HepG2 (cell line): ENCODE measurements at regions not wholly inside any gene's neighbourhood (a gene's known extent, or its start where the extent isn't known, plus 50 kb on each side); places are given as distances from the start of the nearest gene placed in this dataset.

Source experiments
- ATAC-seq: fragments of 200-7000 bp; cut with Tn5 transposase; 3 replicates; pipeline ENCODE4 v1.9.1; 2020; ENCODE audit warnings: mild to moderate bottlenecking, moderate library complexity
- BruUV-seq: library from RNA; stranded (reverse); fragments of 400-500 nt; replicated peaks from 2 replicates; lab custom pipeline; 2021; lab: Mats Ljungman, UMichigan
- CTCF ChIA-PET: fragments of 300-600 bp; formaldehyde crosslinking; extraction: SDS; loops from one replicate; lab custom pipeline; 2021; ENCODE audit warnings: low total read pairs, inconsistent platforms, low intra/inter-chr PET ratio; lab: Yijun Ruan, JAX
- POLR2A ChIA-PET: fragments of 350-600 bp; sonication (Branson Sonifier 250); formaldehyde crosslinking; loops from one replicate; lab custom pipeline; 2020; ENCODE audit warnings: antibody characterized with exemption, inconsistent platforms; lab: Yijun Ruan, JAX
- DNase-seq: peaks from one replicate; pipeline ENCODE4 v3.0.0-alpha.2; 2015; ENCODE audit warnings: low spot score
- FAIRE-seq: peaks from 3 replicates; lab custom pipeline; 2011; peaks lifted over from hg19 to GRCh38; lab: Jason Lieb, UNC
- H2AFZ ChIP-seq: one replicate; pipeline ENCODE4 v1.6.1; 2011; ENCODE audit warnings: low read length, inconsistent platforms
- H3K27ac ChIP-seq: fragments of 300-600 bp; 3 replicates; pipeline ENCODE4 v1.8.0; 2011; ENCODE audit warnings: mixed run types, mild to moderate bottlenecking, mixed read lengths, low read length, inconsistent platforms; ENCODE audit not compliant: insufficient read depth; ENCODE audit errors: extremely low read length
- H3K27me3 ChIP-seq, 2 experiments: fragments of 200-600 bp in 1 of 2; 2 replicates in 1 of 2; 3 replicates in 1 of 2; pipeline versions ENCODE4 v1.6.0 to v1.8.0; 2011; ENCODE audit warnings: low read length in 2 of 2, mild to moderate bottlenecking in 2 of 2, moderate library complexity in 2 of 2, inconsistent platforms in 1 of 2; ENCODE audit not compliant: insufficient read depth in 2 of 2, control insufficient read depth in 1 of 2
- H3K36me3 ChIP-seq, 2 experiments: fragments of 200-600 bp in 1 of 2; replicated peaks in 1 of 2; 2 replicates in 1 of 2; 3 replicates in 1 of 2; pipeline versions ENCODE4 v1.5.1 to v1.8.0; 2011; ENCODE audit warnings: low read length in 2 of 2, inconsistent platforms in 1 of 2; ENCODE audit not compliant: insufficient read depth in 2 of 2, control insufficient read depth in 1 of 2
- H3K4me1 ChIP-seq: 2 replicates; pipeline ENCODE4 v1.5.1; 2012; ENCODE audit warnings: low read length, inconsistent platforms; ENCODE audit not compliant: insufficient read depth
- H3K4me2 ChIP-seq: 2 replicates; pipeline ENCODE4 v1.6.0; 2011; ENCODE audit warnings: low read depth, low read length, inconsistent platforms
- H3K4me3 ChIP-seq, 3 experiments: fragments of 200-600 bp in 1 of 3; sonication (generic), shearing (Covaris generic) in 1 of 3; replicated peaks in 1 of 3; 2 replicates each; pipeline ENCODE4 v1.5.1; 2011 to 2016; ENCODE audit warnings: low read length in 3 of 3, inconsistent platforms in 2 of 3, low read depth in 2 of 3, mild to moderate bottlenecking in 2 of 3, control low read depth in 1 of 3, mixed read lengths in 1 of 3; ENCODE audit not compliant: insufficient read depth in 1 of 3
- H3K79me2 ChIP-seq: one replicate; pipeline ENCODE4 v1.6.1; 2011; ENCODE audit warnings: low read length, inconsistent platforms; ENCODE audit not compliant: insufficient read depth
- H3K9ac ChIP-seq: 2 replicates; pipeline ENCODE4 v1.6.0; 2011; ENCODE audit warnings: mild to moderate bottlenecking, low read depth, low read length, inconsistent platforms; ENCODE audit not compliant: insufficient read depth
- H3K9me3 ChIP-seq: 2 replicates; pipeline ENCODE4 v1.5.1; 2012; ENCODE audit warnings: mild to moderate bottlenecking, low read length
- H4K20me1 ChIP-seq: 2 replicates; pipeline ENCODE4 v1.6.0; 2011; ENCODE audit warnings: inconsistent platforms, mild to moderate bottlenecking, low read length, moderate library complexity; ENCODE audit not compliant: insufficient read depth
- BRCA1 ChIP-seq: sonication (generic); formaldehyde crosslinking; IDR thresholded peaks from 2 replicates; pipeline ENCODE4 v1.4.0; 2020; ENCODE audit warnings: missing genetic modification reagents
- CEBPB ChIP-seq: IDR thresholded peaks from 2 replicates; pipeline ENCODE4 v1.6.1; 2011; ENCODE audit warnings: low read depth, low read length, improper control_type of control experiment, borderline replicate concordance
- HDAC1 ChIP-seq: sonication (generic); formaldehyde crosslinking; IDR thresholded peaks from 2 replicates; pipeline ENCODE4 v1.5.1; 2020; ENCODE audit warnings: mild to moderate bottlenecking, missing genetic modification reagents
- HOXA3 ChIP-seq: sonication (generic); formaldehyde crosslinking; IDR thresholded peaks from 2 replicates; pipeline ENCODE4 v1.5.0; 2020; ENCODE audit warnings: missing genetic modification reagents
- KLF6 ChIP-seq: IDR thresholded peaks from 2 replicates; pipeline ENCODE4 v1.8.0; 2016; ENCODE audit warnings: missing biosample characterization, missing genetic modification reagents
- KMT2B ChIP-seq: IDR thresholded peaks from 2 replicates; pipeline ENCODE4 v1.6.1; 2016; ENCODE audit warnings: missing genetic modification reagents, missing compliant biosample characterization
- NBN ChIP-seq: fragments of 450-650 bp; conservative IDR thresholded peaks from 2 replicates; pipeline ENCODE4 v1.6.1; 2017
- SP1 ChIP-seq, 2 experiments: fragments of 450-650 bp in 1 of 2; sonication (generic) in 1 of 2; formaldehyde crosslinking in 1 of 2; IDR thresholded peaks; 2 replicates each; pipeline versions ENCODE4 v1.4.0 to v1.6.1; 2016 to 2020; ENCODE audit warnings: missing genetic modification reagents in 1 of 2
- ZNF232 ChIP-seq: sonication (generic); formaldehyde crosslinking; IDR thresholded peaks from 2 replicates; pipeline ENCODE4 v1.4.0; 2020; ENCODE audit warnings: missing genetic modification reagents, borderline replicate concordance
- ZNF335 ChIP-seq: sonication (generic); formaldehyde crosslinking; IDR thresholded peaks from 2 replicates; pipeline ENCODE4 v1.4.0; 2020; ENCODE audit warnings: missing genetic modification reagents
- ZNF720 ChIP-seq: sonication (generic); formaldehyde crosslinking; IDR thresholded peaks from 2 replicates; pipeline ENCODE4 v1.4.0; 2020; ENCODE audit warnings: missing genetic modification reagents
- WGBS: methylation state at CpG from one replicate; pipeline ENCODE4 v1.1.6; 2017; ENCODE audit warnings: low lambda C conversion rate; 5-methylcytosine and 5-hydroxymethylcytosine counted together
- in situ Hi-C: cut with HindIII; loops from 2 replicates; pipeline ENCODE4 v1.10.0; 2017; ENCODE audit warnings: low pct_unique_long_range_greater_than_20kb; ENCODE audit not compliant: extremely low pct_ligation_motif_present
- intact Hi-C: fragments of 100-400 bp; cut with micrococcal nuclease; formaldehyde crosslinking; loops from one replicate; pipeline ENCODE4 v1.10.0; 2022; ENCODE audit not compliant: unreplicated experiment
- TF ChIP-seq, protein P1 (sequence below): sonication (generic); formaldehyde crosslinking; IDR thresholded peaks from 2 replicates; pipeline ENCODE4 v1.9.0; 2022; ENCODE audit warnings: low read depth, missing genetic modification reagents
- TF ChIP-seq, protein P2 (sequence below): sonication (generic); formaldehyde crosslinking; IDR thresholded peaks from 2 replicates; pipeline ENCODE4 v1.5.0; 2020; ENCODE audit warnings: mild to moderate bottlenecking, missing genetic modification reagents, moderate library complexity

GRCh38 chr10:107873007-107873406 lies 708.5 kb upstream of the SORCS1 start:
- no peak for DNase-seq
- H3K4me2 ChIP-seq: no peak overlapping the region
- no peaks in the 10 kb centered on the region for H3K4me1 ChIP-seq
- H3K9me3 ChIP-seq: peaks cover 73% of the 10 kb centered on the region
- no peak overlapping the region for H3K9ac ChIP-seq
- TF ChIP-seq HDAC1 (CRISPR knock-in tag): no peak
- TF ChIP-seq, protein P1, sequence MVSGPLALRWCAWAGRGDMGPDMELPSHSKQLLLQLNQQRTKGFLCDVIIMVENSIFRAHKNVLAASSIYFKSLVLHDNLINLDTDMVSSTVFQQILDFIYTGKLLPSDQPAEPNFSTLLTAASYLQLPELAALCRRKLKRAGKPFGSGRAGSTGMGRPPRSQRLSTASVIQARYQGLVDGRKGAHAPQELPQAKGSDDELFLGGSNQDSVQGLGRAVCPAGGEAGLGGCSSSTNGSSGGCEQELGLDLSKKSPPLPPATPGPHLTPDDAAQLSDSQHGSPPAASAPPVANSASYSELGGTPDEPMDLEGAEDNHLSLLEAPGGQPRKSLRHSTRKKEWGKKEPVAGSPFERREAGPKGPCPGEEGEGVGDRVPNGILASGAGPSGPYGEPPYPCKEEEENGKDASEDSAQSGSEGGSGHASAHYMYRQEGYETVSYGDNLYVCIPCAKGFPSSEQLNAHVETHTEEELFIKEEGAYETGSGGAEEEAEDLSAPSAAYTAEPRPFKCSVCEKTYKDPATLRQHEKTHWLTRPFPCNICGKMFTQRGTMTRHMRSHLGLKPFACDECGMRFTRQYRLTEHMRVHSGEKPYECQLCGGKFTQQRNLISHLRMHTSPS (CRISPR knock-in tag): no peak
- TF ChIP-seq, protein P2, sequence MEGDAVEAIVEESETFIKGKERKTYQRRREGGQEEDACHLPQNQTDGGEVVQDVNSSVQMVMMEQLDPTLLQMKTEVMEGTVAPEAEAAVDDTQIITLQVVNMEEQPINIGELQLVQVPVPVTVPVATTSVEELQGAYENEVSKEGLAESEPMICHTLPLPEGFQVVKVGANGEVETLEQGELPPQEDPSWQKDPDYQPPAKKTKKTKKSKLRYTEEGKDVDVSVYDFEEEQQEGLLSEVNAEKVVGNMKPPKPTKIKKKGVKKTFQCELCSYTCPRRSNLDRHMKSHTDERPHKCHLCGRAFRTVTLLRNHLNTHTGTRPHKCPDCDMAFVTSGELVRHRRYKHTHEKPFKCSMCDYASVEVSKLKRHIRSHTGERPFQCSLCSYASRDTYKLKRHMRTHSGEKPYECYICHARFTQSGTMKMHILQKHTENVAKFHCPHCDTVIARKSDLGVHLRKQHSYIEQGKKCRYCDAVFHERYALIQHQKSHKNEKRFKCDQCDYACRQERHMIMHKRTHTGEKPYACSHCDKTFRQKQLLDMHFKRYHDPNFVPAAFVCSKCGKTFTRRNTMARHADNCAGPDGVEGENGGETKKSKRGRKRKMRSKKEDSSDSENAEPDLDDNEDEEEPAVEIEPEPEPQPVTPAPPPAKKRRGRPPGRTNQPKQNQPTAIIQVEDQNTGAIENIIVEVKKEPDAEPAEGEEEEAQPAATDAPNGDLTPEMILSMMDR (CRISPR knock-in tag): no peak
- TF ChIP-seq HOXA3: no peak
- no peak for TF ChIP-seq ZNF335 (CRISPR knock-in tag)
- TF ChIP-seq ZNF232: no peak
- no peak for TF ChIP-seq NBN
- no peak for TF ChIP-seq BRCA1 (CRISPR knock-in tag)
- no peak for TF ChIP-seq CEBPB
- TF ChIP-seq KMT2B: no peak
- no peak for TF ChIP-seq ZNF720
- TF ChIP-seq KLF6: no peak
- no peak for TF ChIP-seq SP1 (IDR thresholded peaks at IDR 0.05)
- TF ChIP-seq SP1 (CRISPR knock-in tag; IDR thresholded peaks at IDR 0.05): no peak
- TF ChIP-seq, all 625 proteins: peak for 0
- ChIA-PET POLR2A (no interaction called here), CTCF (no interaction called here)
- in situ Hi-C loops: no loop called here
- H3K27ac ChIP-seq: no peak overlapping the region
- BruUV-seq: no TSS peak
- intact Hi-C loops: no loop called here
- ATAC-seq: no peak
- H3K36me3 ChIP-seq: no peaks in the 10 kb centered on the region
- H2AFZ ChIP-seq: no peak overlapping the region
- FAIRE-seq: no peak
- 2% methylated on average over 3 of the region's 3 CpGs for WGBS
- H3K4me3 ChIP-seq: no peak overlapping the region
- no peaks in the 10 kb centered on the region for H3K79me2 ChIP-seq
- no peaks in the 10 kb centered on the region for H4K20me1 ChIP-seq
- H3K27me3 ChIP-seq: no peaks in the 10 kb centered on the region
